Uterus (tissue), 3 donors: ENCODE measurements at regions not wholly inside any gene's neighbourhood (a gene's known extent, or its start where the extent isn't known, plus 50 kb on each side); places are given as distances from the start of the nearest gene placed in this dataset.

Experiments used
- DNase-seq, 2 donors: peaks; one replicate each; pipeline ENCODE4 v3.0.0-alpha.2; 2019 to 2020
- H3K27ac ChIP-seq, 2 donors: fragments of 200-600 bp; sonication (generic); 1 replicate in 1 of 2; 2 replicates in 1 of 2; pipeline ENCODE4 v1.5.1; 2016 to 2018
- H3K27me3 ChIP-seq, 2 donors: fragments of 200-600 bp; sonication (generic); one replicate each; pipeline ENCODE4 v1.5.1; 2018 to 2019; ENCODE audit warnings: control low read depth in 1 of 2
- H3K36me3 ChIP-seq, 2 donors: fragments of 200-600 bp; sonication (generic); one replicate each; pipeline ENCODE4 v1.5.1; 2019; ENCODE audit warnings: control low read depth in 1 of 2
- H3K4me1 ChIP-seq, 2 donors: fragments of 200-600 bp; sonication (generic); one replicate each; pipeline ENCODE4 v1.5.1; 2018 to 2019; ENCODE audit warnings: control low read depth in 1 of 2
- H3K4me3 ChIP-seq, 2 donors: fragments of 200-600 bp; sonication (generic); 1 replicate in 1 of 2; 2 replicates in 1 of 2; pipeline ENCODE4 v1.5.1; 2018 to 2019; ENCODE audit warnings: mild to moderate bottlenecking in 1 of 2
- H3K9me3 ChIP-seq, 2 donors: fragments of 200-600 bp; sonication (generic); one replicate each; pipeline ENCODE4 v1.5.1; 2019; ENCODE audit warnings: control low read depth in 1 of 2
- CTCF ChIP-seq, 4 experiments: fragments of 200-600 bp in 2 of 4; fragments of 450-650 bp in 2 of 4; sonication (generic) in 2 of 4; IDR thresholded peaks; one replicate each; pipeline ENCODE4 v1.5.1; 2016 to 2019; ENCODE audit warnings: antibody characterized with exemption in 4 of 4, mild to moderate bottlenecking in 2 of 4, moderate library complexity in 1 of 4
- POLR2A ChIP-seq, 2 donors: fragments of 450-650 bp; IDR thresholded peaks; one replicate each; pipeline ENCODE4 v1.6.1; 2016; ENCODE audit warnings: antibody characterized with exemption in 2 of 2, mild to moderate bottlenecking in 1 of 2, moderate library complexity in 1 of 2
- intact Hi-C: fragments of 100-400 bp; cut with DNase I; formaldehyde crosslinking; loops from one replicate; pipeline ENCODE4 v1.15.1; 2023; ENCODE audit warnings: low total_unique reads
- donor health status: DM: yes; HTN: yes; CAD: no.

GRCh38 chr4:26071688-26072087 lies 157.7 kb downstream of the SMIM20 start:
- TF ChIP-seq CTCF (IDR thresholded peaks at IDR 0.05): no peak
- peaks cover 0 to 3% of the 10 kb centered on the region in 2 donors for H3K9me3 ChIP-seq
- no peaks in the 10 kb centered on the region for H3K27me3 ChIP-seq
- H3K4me1 ChIP-seq: no peaks in the 10 kb centered on the region
- no peak overlapping the region for H3K4me3 ChIP-seq
- no peaks in the 10 kb centered on the region for H3K36me3 ChIP-seq
- intact Hi-C loops: no loop called here
- DNase-seq: no peak
- no peak overlapping the region for H3K27ac ChIP-seq

- no peak overlapping the region for H3K4me3 ChIP-seq
- H3K27ac ChIP-seq: peak overlapping the region; percentile 57 to 71
- peaks cover 0 to 4% of the 10 kb centered on the region in 2 donors for H3K4me1 ChIP-seq
- intact Hi-C loops: no loop called here
- no peak for DNase-seq
- H3K9me3 ChIP-seq: peaks cover 0 to 5% of the 10 kb centered on the region in 2 donors
- TF ChIP-seq CTCF (IDR thresholded peaks at IDR 0.05): no peak
- no peak for TF ChIP-seq POLR2A (IDR thresholded peaks at IDR 0.05)
- H3K27me3 ChIP-seq: no peaks in the 10 kb centered on the region
- no peaks in the 10 kb centered on the region for H3K36me3 ChIP-seq
Observed at GRCh38 chr4:26073886-26074560, 160.0 kb downstream of the SMIM20 start.

- no peak for DNase-seq
- peak overlapping the region; percentile 57 to 71 for H3K27ac ChIP-seq
Observed at GRCh38 chr4:26074712-26075430, 160.9 kb downstream of the SMIM20 start.

GRCh38 chr4:26075583-26075982 lies 161.6 kb downstream of the SMIM20 start:
- no peak for DNase-seq
- intact Hi-C loops: no loop called here
- TF ChIP-seq CTCF (IDR thresholded peaks at IDR 0.05) (no peak), POLR2A (IDR thresholded peaks at IDR 0.05) (no peak)
- peak overlapping the region; percentile 57 to 71 for H3K27ac ChIP-seq
- H3K4me3 ChIP-seq: no peak overlapping the region
- H3K9me3 ChIP-seq: peaks cover 0 to 5% of the 10 kb centered on the region in 2 donors
- peaks cover 0 to 4% of the 10 kb centered on the region in 2 donors for H3K4me1 ChIP-seq
- H3K36me3 ChIP-seq: no peaks in the 10 kb centered on the region
- H3K27me3 ChIP-seq: no peaks in the 10 kb centered on the region

More at GRCh38 chr4:26074712-26075430, 160.9 kb downstream of the SMIM20 start:
- Histone ChIP-seq H3K4me3 (no peak overlapping the region), H3K4me1 (peaks cover 0 to 4% of the 10 kb centered on the region in 2 donors), H3K9me3 (peaks cover 0 to 5% of the 10 kb centered on the region in 2 donors), H3K27me3 (no peaks in the 10 kb centered on the region), H3K36me3 (no peaks in the 10 kb centered on the region)
- TF ChIP-seq CTCF (IDR thresholded peaks at IDR 0.05) (no peak), POLR2A (IDR thresholded peaks at IDR 0.05) (no peak)
- intact Hi-C loops: no loop called here

GRCh38 chr4:26076000-26076587 lies 162.1 kb downstream of the SMIM20 start:
- DNase-seq: no peak
- Histone ChIP-seq H3K27ac (peak overlapping the region; percentile 57 to 71), H3K36me3 (no peaks in the 10 kb centered on the region), H3K9me3 (peaks cover 0 to 5% of the 10 kb centered on the region in 2 donors), H3K4me3 (no peak overlapping the region), H3K27me3 (no peaks in the 10 kb centered on the region), H3K4me1 (peaks cover 0 to 4% of the 10 kb centered on the region in 2 donors)
- TF ChIP-seq CTCF (IDR thresholded peaks at IDR 0.05): no peak
- intact Hi-C loops: no loop called here
